ENCODE measurements at regions not wholly inside any gene's neighbourhood (a gene's known extent, or its start where the extent isn't known, plus 50 kb on each side); places are given as distances from the start of the nearest gene placed in this dataset.

DNA sequence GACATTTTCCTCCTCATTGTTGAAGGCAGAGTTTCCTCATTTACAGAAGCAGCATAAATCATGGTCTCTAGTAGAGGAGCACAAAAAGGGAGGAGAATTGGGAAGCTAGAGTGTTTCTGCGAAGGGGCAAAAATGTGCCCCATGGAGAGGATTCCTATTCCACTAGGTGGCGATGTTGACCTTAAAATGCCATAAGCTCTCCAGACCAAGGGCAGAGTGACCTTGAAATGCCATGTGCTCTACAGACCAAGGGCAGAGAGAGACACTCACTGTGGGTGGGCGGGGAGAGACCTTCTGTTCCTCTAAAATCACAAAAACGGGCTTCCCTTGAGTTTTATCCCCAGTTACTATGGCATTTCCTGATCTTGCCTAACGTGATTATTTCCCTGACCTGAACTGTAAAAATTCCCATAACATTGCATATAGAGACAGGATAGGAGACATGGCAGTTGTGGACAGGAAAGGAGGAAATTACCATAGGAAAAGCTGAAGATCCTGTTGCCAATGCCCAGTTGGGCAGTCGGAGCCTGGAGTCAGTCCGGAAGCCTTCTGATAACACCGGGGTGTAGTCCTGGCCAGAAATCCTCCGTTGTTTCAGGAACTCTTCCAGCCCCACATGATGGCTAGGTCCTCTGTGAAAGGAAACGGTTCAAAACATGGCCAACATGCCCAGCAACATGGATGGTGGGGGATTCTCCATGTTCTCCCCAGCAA, 567.7 kb downstream of the MAGEB5 start:
- TF ChIP-seq, protein P1, sequence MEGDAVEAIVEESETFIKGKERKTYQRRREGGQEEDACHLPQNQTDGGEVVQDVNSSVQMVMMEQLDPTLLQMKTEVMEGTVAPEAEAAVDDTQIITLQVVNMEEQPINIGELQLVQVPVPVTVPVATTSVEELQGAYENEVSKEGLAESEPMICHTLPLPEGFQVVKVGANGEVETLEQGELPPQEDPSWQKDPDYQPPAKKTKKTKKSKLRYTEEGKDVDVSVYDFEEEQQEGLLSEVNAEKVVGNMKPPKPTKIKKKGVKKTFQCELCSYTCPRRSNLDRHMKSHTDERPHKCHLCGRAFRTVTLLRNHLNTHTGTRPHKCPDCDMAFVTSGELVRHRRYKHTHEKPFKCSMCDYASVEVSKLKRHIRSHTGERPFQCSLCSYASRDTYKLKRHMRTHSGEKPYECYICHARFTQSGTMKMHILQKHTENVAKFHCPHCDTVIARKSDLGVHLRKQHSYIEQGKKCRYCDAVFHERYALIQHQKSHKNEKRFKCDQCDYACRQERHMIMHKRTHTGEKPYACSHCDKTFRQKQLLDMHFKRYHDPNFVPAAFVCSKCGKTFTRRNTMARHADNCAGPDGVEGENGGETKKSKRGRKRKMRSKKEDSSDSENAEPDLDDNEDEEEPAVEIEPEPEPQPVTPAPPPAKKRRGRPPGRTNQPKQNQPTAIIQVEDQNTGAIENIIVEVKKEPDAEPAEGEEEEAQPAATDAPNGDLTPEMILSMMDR (IDR thresholded peaks at IDR 0.05; ENCODE audit: low read depth, low read length, poor library complexity, severe bottlenecking) = peak; percentile 56
- TF ChIP-seq EZH2phosphoT487 (IDR thresholded peaks at IDR 0.05; ENCODE audit: borderline replicate concordance, low read length) = no peak
